ENCODE measurements at regions not wholly inside any gene's neighbourhood (a gene's known extent, or its start where the extent isn't known, plus 50 kb on each side); places are given as distances from the start of the nearest gene placed in this dataset.

DNA sequence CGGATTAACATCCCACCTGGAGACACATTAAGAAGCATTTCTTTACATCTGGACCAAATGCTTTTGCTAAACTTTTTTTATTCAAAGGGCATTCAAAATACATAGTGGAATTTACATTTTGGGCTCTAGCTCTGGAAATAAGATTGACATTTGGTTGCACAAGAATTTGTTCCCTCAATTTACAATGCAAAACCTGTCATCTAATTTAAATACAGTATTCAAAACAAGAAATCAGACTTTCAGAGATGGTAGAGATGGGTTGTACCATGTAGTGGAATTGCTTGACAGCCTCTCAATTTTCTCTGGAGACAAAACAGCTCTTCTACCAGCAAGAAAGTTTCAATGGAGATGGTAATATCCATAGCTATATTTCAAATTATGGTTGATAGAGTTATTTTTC lies 275.8 kb downstream of the ATP23 start (continued):
- TF ChIP-seq, protein P1, sequence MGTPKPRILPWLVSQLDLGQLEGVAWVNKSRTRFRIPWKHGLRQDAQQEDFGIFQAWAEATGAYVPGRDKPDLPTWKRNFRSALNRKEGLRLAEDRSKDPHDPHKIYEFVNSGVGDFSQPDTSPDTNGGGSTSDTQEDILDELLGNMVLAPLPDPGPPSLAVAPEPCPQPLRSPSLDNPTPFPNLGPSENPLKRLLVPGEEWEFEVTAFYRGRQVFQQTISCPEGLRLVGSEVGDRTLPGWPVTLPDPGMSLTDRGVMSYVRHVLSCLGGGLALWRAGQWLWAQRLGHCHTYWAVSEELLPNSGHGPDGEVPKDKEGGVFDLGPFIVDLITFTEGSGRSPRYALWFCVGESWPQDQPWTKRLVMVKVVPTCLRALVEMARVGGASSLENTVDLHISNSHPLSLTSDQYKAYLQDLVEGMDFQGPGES (IDR thresholded peaks at IDR 0.05; ENCODE audit: low read depth, low read length) = no peak
- TF ChIP-seq, protein P2, sequence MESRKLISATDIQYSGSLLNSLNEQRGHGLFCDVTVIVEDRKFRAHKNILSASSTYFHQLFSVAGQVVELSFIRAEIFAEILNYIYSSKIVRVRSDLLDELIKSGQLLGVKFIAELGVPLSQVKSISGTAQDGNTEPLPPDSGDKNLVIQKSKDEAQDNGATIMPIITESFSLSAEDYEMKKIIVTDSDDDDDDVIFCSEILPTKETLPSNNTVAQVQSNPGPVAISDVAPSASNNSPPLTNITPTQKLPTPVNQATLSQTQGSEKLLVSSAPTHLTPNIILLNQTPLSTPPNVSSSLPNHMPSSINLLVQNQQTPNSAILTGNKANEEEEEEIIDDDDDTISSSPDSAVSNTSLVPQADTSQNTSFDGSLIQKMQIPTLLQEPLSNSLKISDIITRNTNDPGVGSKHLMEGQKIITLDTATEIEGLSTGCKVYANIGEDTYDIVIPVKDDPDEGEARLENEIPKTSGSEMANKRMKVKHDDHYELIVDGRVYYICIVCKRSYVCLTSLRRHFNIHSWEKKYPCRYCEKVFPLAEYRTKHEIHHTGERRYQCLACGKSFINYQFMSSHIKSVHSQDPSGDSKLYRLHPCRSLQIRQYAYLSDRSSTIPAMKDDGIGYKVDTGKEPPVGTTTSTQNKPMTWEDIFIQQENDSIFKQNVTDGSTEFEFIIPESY (IDR thresholded peaks at IDR 0.05; ENCODE audit: borderline replicate concordance, low read depth) = no peak

DNA sequence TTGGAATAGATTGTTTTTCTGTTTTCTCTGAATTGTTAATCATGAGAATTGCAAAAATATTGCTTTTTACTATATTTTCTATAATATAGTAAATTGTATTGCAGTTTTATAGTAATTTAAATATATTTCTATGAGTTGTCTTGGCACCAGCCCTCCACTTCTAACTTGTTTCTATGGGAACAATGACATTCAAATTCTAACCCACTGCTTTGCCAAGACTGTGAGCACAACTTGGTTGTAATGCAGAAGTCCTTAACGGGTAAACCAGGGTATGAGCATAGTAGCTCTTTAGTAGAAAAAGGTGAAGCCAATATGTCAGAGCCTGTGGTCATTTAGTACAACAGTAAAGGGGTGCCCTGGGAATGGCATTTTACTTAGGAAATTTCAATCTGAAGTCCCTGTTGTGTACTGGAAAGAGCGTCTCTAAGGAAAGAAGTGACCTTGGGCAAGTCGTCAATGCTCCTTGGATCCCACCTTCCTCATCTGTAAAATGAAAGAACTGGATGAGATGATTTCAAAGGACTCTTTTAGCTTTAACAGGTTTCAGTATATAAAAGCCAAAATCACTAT lies 283.3 kb downstream of the ATP23 start:
- Histone ChIP-seq H3F3A (replicated peaks; ENCODE audit: insufficient read depth) (no peaks in the 10 kb centered on the region), H3K9ac (no peak overlapping the region), H3K79me2 (ENCODE audit: insufficient read depth) (no peaks in the 10 kb centered on the region), H2AFZ (ENCODE audit: low read depth) (no peak overlapping the region), H3K27me3 (ENCODE audit: insufficient read depth) (no peaks in the 10 kb centered on the region; the same call in none of the 2 replicates), H3K9me2 (no peaks in the 10 kb centered on the region), H4K20me1 (ENCODE audit: insufficient read depth) (no peaks in the 10 kb centered on the region), H3K4me2 (no peak overlapping the region), H3K9me3 (no peaks in the 10 kb centered on the region), H3K4me1 (ENCODE audit: control insufficient read depth in 1 of 2, insufficient read depth in 2 of 2, low read depth in 1 of 2, low read length in 1 of 2) (no peaks in the 10 kb centered on the region), H3K4me3 (ENCODE audit: low read depth in 2 of 2, low read length in 1 of 2) (no peak overlapping the region), H3K36me3 (replicated peaks in 1 of 2; ENCODE audit: control insufficient read depth in 1 of 2, insufficient read depth in 2 of 2, low read length in 1 of 2) (no peaks in the 10 kb centered on the region), H3K27ac (ENCODE audit: low read depth in 2 of 2, low read length in 1 of 2) (no peak overlapping the region)
- 4% methylated on average over 3 of the region's 3 CpGs for WGBS (ENCODE audit: low lambda C conversion rate)
- no peak for DNase-seq
- CTCF ChIA-PET = no interaction called here
- POLR2A ChIA-PET = no interaction called here
- TF ChIP-seq, protein P3, sequence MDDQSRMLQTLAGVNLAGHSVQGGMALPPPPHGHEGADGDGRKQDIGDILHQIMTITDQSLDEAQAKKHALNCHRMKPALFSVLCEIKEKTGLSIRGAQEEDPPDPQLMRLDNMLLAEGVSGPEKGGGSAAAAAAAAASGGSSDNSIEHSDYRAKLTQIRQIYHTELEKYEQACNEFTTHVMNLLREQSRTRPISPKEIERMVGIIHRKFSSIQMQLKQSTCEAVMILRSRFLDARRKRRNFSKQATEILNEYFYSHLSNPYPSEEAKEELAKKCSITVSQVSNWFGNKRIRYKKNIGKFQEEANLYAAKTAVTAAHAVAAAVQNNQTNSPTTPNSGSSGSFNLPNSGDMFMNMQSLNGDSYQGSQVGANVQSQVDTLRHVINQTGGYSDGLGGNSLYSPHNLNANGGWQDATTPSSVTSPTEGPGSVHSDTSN (IDR thresholded peaks at IDR 0.05) = no peak
- no peak for TF ChIP-seq TAF1 (IDR thresholded peaks at IDR 0.05; ENCODE audit: borderline replicate concordance, low read depth, low read length)
- TF ChIP-seq FOSL2 (IDR thresholded peaks at IDR 0.05; ENCODE audit: borderline replicate concordance, low read depth) = no peak

DNA sequence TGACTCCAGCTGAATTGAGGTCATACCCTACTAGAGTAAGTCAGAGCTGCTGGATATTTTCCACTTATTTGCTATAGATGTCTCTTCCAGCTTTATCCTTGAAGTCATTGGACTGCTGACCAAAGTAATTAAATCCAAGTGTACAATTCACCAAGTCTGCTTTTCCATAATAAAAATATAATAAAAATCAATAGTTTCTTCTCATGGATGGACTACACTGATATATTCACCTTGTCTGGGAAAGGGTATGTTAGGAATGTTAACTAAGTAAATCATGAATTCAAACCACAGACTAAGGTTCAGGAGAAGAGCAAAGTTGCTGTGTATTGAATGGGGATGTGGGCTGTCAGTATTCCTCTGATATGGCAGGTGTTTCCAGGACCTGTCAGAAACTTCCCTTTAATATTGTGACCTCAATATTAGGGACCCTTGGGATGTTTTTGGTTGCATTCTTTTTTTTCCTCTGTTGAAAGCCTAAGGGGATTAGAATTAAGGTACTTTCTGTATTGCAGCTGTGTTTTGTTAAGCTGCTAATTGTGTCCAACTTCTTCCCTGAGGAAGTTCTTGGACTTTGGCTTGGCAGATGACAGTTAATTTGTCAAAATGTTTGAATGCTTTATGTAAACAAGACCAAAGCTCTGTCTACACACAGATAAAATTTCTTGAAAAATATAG lies 284.0 kb downstream of the ATP23 start:
- no peak overlapping the region for H2AFZ ChIP-seq (ENCODE audit: low read depth)
- H4K20me1 ChIP-seq (ENCODE audit: insufficient read depth) = no peaks in the 10 kb centered on the region
- H3K9me3 ChIP-seq = no peaks in the 10 kb centered on the region
- no peak overlapping the region for H3K4me2 ChIP-seq
- H3K27me3 ChIP-seq (ENCODE audit: insufficient read depth) = no peaks in the 10 kb centered on the region; the same call in none of the 2 replicates
- no peak for DNase-seq
- ChIA-PET CTCF (interaction anchor here (0.7 kb wide), 1 partner anchor 10 kb away, joined by 4 read pairs; no protein-coding TSS in a partner anchor), POLR2A (no interaction called here)
- no peaks in the 10 kb centered on the region for H3K36me3 ChIP-seq (replicated peaks in 1 of 2; ENCODE audit: control insufficient read depth in 1 of 2, insufficient read depth in 2 of 2, low read length in 1 of 2)
- H3K9ac ChIP-seq = no peak overlapping the region
- H3K4me3 ChIP-seq (ENCODE audit: low read depth in 2 of 2, low read length in 1 of 2) = no peak overlapping the region
- no peaks in the 10 kb centered on the region for H3F3A ChIP-seq (replicated peaks; ENCODE audit: insufficient read depth)
- H3K9me2 ChIP-seq = no peaks in the 10 kb centered on the region
- no peaks in the 10 kb centered on the region for H3K79me2 ChIP-seq (ENCODE audit: insufficient read depth)
- H3K4me1 ChIP-seq (ENCODE audit: control insufficient read depth in 1 of 2, insufficient read depth in 2 of 2, low read depth in 1 of 2, low read length in 1 of 2) = no peaks in the 10 kb centered on the region
- no peak overlapping the region for H3K27ac ChIP-seq (ENCODE audit: low read depth in 2 of 2, low read length in 1 of 2)
- TF ChIP-seq, protein P4, sequence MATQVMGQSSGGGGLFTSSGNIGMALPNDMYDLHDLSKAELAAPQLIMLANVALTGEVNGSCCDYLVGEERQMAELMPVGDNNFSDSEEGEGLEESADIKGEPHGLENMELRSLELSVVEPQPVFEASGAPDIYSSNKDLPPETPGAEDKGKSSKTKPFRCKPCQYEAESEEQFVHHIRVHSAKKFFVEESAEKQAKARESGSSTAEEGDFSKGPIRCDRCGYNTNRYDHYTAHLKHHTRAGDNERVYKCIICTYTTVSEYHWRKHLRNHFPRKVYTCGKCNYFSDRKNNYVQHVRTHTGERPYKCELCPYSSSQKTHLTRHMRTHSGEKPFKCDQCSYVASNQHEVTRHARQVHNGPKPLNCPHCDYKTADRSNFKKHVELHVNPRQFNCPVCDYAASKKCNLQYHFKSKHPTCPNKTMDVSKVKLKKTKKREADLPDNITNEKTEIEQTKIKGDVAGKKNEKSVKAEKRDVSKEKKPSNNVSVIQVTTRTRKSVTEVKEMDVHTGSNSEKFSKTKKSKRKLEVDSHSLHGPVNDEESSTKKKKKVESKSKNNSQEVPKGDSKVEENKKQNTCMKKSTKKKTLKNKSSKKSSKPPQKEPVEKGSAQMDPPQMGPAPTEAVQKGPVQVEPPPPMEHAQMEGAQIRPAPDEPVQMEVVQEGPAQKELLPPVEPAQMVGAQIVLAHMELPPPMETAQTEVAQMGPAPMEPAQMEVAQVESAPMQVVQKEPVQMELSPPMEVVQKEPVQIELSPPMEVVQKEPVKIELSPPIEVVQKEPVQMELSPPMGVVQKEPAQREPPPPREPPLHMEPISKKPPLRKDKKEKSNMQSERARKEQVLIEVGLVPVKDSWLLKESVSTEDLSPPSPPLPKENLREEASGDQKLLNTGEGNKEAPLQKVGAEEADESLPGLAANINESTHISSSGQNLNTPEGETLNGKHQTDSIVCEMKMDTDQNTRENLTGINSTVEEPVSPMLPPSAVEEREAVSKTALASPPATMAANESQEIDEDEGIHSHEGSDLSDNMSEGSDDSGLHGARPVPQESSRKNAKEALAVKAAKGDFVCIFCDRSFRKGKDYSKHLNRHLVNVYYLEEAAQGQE (IDR thresholded peaks at IDR 0.05; ENCODE audit: low read depth, low read length) = no peak
- TF ChIP-seq JUND (IDR thresholded peaks at IDR 0.05) (no peak), RAD21 (IDR thresholded peaks at IDR 0.05; ENCODE audit: low read length) (no peak), RCOR1 (IDR thresholded peaks at IDR 0.05; ENCODE audit: low read length) (no peak), MXI1 (IDR thresholded peaks at IDR 0.05; ENCODE audit: low read depth, low read length) (no peak), POLR2AphosphoS5 (IDR thresholded peaks at IDR 0.05; ENCODE audit: low read depth, low read length) (no peak), FOSL2 (IDR thresholded peaks at IDR 0.05; ENCODE audit: borderline replicate concordance, low read depth) (no peak), SMC3 (IDR thresholded peaks at IDR 0.05; ENCODE audit: low read depth, low read length) (no peak), NRF1 (IDR thresholded peaks at IDR 0.05; ENCODE audit: low read depth, low read length) (no peak)
- TF ChIP-seq, protein P5, sequence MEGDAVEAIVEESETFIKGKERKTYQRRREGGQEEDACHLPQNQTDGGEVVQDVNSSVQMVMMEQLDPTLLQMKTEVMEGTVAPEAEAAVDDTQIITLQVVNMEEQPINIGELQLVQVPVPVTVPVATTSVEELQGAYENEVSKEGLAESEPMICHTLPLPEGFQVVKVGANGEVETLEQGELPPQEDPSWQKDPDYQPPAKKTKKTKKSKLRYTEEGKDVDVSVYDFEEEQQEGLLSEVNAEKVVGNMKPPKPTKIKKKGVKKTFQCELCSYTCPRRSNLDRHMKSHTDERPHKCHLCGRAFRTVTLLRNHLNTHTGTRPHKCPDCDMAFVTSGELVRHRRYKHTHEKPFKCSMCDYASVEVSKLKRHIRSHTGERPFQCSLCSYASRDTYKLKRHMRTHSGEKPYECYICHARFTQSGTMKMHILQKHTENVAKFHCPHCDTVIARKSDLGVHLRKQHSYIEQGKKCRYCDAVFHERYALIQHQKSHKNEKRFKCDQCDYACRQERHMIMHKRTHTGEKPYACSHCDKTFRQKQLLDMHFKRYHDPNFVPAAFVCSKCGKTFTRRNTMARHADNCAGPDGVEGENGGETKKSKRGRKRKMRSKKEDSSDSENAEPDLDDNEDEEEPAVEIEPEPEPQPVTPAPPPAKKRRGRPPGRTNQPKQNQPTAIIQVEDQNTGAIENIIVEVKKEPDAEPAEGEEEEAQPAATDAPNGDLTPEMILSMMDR (IDR thresholded peaks at IDR 0.05) = no peak
